ENCODE measurements at regions not wholly inside any gene's neighbourhood (a gene's known extent, or its start where the extent isn't known, plus 50 kb on each side); places are given as distances from the start of the nearest gene placed in this dataset.

- WGBS (ENCODE audit: missing lambda C conversion rate), result 37% methylated on average over 1 of the region's 1 CpG
- DNase-seq (ENCODE audit: low read depth in 1 of 2, low spot score in 1 of 2), result no peak
- Histone ChIP-seq H3K27ac (no peak overlapping the region), H3K4me2 (no peak overlapping the region), H3K4me1 (no peaks in the 10 kb centered on the region), H3K4me3 (no peak overlapping the region), H3K9me3 (no peaks in the 10 kb centered on the region)
- POLR2A ChIA-PET, result no interaction called here
- no peak for FAIRE-seq
- ATAC-seq, result no peak
- no peak for TF ChIP-seq NR3C1 (IDR thresholded peaks at IDR 0.05)
- no peak for TF ChIP-seq ATOH8 (CRISPR knock-in tag; IDR thresholded peaks at IDR 0.05; ENCODE audit: low read depth)
- no peak for TF ChIP-seq FOSL2 (IDR thresholded peaks at IDR 0.05)
- no peak for TF ChIP-seq FOSL2 (CRISPR knock-in tag; IDR thresholded peaks at IDR 0.05)
- TF ChIP-seq ZC3H11A (IDR thresholded peaks at IDR 0.05), result no peak
- no peak for TF ChIP-seq RFX5 (IDR thresholded peaks at IDR 0.05)
- TF ChIP-seq KDM1A (IDR thresholded peaks at IDR 0.05; ENCODE audit: low read depth), result no peak
- TF ChIP-seq RNF2 (IDR thresholded peaks at IDR 0.05; ENCODE audit: borderline replicate concordance, low read depth), result no peak
- TF ChIP-seq MAFK (IDR thresholded peaks at IDR 0.05; ENCODE audit: partially characterized antibody), result no peak
- no peak for TF ChIP-seq CEBPB (IDR thresholded peaks at IDR 0.05)
- no peak for TF ChIP-seq HEYL (CRISPR knock-in tag; IDR thresholded peaks at IDR 0.05)
- CTCF ChIA-PET, result no interaction called here
These were observed 405.9 kb upstream of the MAD2L1 start for GRCh38 chr4:120472447-120473131.

GRCh38 chr4:120466429-120466828 lies 399.8 kb upstream of the MAD2L1 start:
- Histone ChIP-seq H3K4me2 (no peak overlapping the region), H3K27ac (no peak overlapping the region), H3K9me3 (no peaks in the 10 kb centered on the region), H3K4me1 (no peaks in the 10 kb centered on the region), H3K4me3 (no peak overlapping the region)
- ATAC-seq (no peak), FAIRE-seq (no peak), DNase-seq (ENCODE audit: low read depth in 1 of 2, low spot score in 1 of 2) (no peak)
- POLR2A ChIA-PET, result no interaction called here
- TF ChIP-seq HDAC2 (IDR thresholded peaks at IDR 0.05), result no peak
- no peak for TF ChIP-seq NFE2L2 (conservative IDR thresholded peaks at IDR 0.05; ENCODE audit: low read length)
- CTCF ChIA-PET, result no interaction called here
- 0% methylated on average over 3 of the region's 3 CpGs for WGBS (ENCODE audit: missing lambda C conversion rate)

- ChIA-PET POLR2A (no interaction called here), CTCF (no interaction called here)
- Histone ChIP-seq H3K4me3 (no peak overlapping the region), H3K9me3 (no peaks in the 10 kb centered on the region), H3K4me1 (no peaks in the 10 kb centered on the region), H3K27ac (no peak overlapping the region), H3K4me2 (no peak overlapping the region)
- DNase-seq (ENCODE audit: low read depth in 1 of 2, low spot score in 1 of 2), result no peak
- FAIRE-seq, result no peak
- TF ChIP-seq NR3C1 (IDR thresholded peaks at IDR 0.05) (no peak), EHMT2 (IDR thresholded peaks at IDR 0.05; ENCODE audit: low read depth) (no peak), TP53 (CRISPR knock-in tag; IDR thresholded peaks at IDR 0.05) (no peak), E2F6 (IDR thresholded peaks at IDR 0.05; ENCODE audit: borderline replicate concordance, low read depth) (no peak), ESRRA (IDR thresholded peaks at IDR 0.05; ENCODE audit: borderline replicate concordance, low read length) (no peak), SREBF2 (IDR thresholded peaks at IDR 0.05) (no peak), KDM5A (IDR thresholded peaks at IDR 0.05) (no peak), HEYL (CRISPR knock-in tag; IDR thresholded peaks at IDR 0.05) (no peak), RFX5 (IDR thresholded peaks at IDR 0.05) (no peak), USF2 (IDR thresholded peaks at IDR 0.05) (no peak), RNF2 (IDR thresholded peaks at IDR 0.05; ENCODE audit: borderline replicate concordance, low read depth) (no peak), HMGXB4 (CRISPR knock-in tag; IDR thresholded peaks at IDR 0.05; ENCODE audit: borderline replicate concordance) (no peak), CBX8 (IDR thresholded peaks at IDR 0.05) (no peak), HOXB5 (CRISPR knock-in tag; IDR thresholded peaks at IDR 0.05) (no peak), BHLHE40 (IDR thresholded peaks at IDR 0.05; ENCODE audit: low read depth, low read length) (no peak), EHF (CRISPR knock-in tag; IDR thresholded peaks at IDR 0.05) (no peak)
- ATAC-seq, result no peak
These were observed 388.1 kb upstream of the MAD2L1 start for GRCh38 chr4:120454788-120455187.

All from A549 (cell line).